D721Med (cell line): ENCODE measurements at regions not wholly inside any gene's neighbourhood (a gene's known extent, or its start where the extent isn't known, plus 50 kb on each side); places are given as distances from the start of the nearest gene placed in this dataset.
"Not testable (repeated sequence)": the region's sequence is repeated elsewhere in the genome, so short reads cannot be mapped to it uniquely, and the experiment has no call there.

Experiments
- DNase-seq: peaks from one replicate; pipeline ENCODE4 v3.0.0; 2011; ENCODE audit warnings: low spot score; ENCODE audit not compliant: insufficient read length
- FAIRE-seq: peaks from 2 replicates; lab custom pipeline; 2011; peaks lifted over from hg19 to GRCh38; lab: Jason Lieb, UNC
- CTCF ChIP-seq: IDR thresholded peaks from 2 replicates; pipeline ENCODE4 v1.5.1; 2012; ENCODE audit warnings: mild to moderate bottlenecking, control low read depth; ENCODE audit not compliant: insufficient read depth; ENCODE audit errors: missing control alignments

GRCh38 chr12:95358111-95359083, 115.6 kb upstream of the METAP2 start:
- TF ChIP-seq CTCF = no peak
- no peak for FAIRE-seq

DNA sequence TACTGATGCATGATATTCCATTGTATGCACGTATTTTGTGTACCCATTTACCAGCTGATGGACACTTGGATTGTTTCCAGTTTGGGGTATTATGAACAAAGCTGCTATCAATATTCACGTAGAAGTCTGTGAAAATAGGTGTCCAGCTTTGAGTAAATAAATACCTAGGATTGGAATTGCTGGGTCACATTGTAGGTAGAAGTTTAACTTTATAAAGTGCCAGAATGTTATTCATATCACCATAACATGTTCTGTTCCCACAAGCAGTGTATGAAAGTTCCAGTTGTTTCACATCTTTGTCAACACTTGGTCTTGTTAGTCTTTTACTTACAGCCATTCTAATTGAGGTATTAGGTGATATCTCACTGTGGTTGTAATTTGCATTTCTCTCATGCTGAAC, 108.0 kb upstream of the METAP2 start:
- no peak for DNase-seq
- no peak for FAIRE-seq
- no peak for TF ChIP-seq CTCF

More at GRCh38 chr12:95358111-95359083, 115.6 kb upstream of the METAP2 start:
- DNase-seq = no peak

DNA sequence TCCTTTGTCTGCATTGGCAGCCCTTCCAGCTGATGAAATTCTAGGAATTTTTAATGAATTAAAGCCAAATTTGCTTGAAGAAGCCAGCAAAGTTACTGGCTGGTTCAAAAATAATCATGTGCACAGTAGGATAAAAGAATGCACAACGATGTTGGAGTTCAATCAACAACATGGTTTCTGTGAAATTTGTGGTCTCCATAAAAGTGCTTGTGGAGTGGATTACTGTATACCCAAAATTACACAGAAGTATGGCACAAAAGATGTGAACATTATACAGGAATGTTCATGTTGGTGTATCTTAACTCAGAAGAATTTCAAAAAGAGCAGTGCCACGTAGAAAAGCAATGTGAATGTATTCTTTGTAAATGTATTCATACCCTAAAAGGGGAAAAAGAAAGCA, 105.0 kb upstream of the METAP2 start:
- DNase-seq (no peak), FAIRE-seq (no peak)
- no peak for TF ChIP-seq CTCF

GRCh38 chr12:95371571-95371970, 102.4 kb upstream of the METAP2 start:
- no peak for TF ChIP-seq CTCF
- no peak for FAIRE-seq

GRCh38 chr12:95379481-95379880, 94.5 kb upstream of the METAP2 start:
- FAIRE-seq, DNase-seq: not testable (repeated sequence)

More at GRCh38 chr12:95371571-95371970, 102.4 kb upstream of the METAP2 start:
- no peak for DNase-seq

- FAIRE-seq, DNase-seq: not testable (repeated sequence)
These were observed 93.6 kb upstream of the METAP2 start for GRCh38 chr12:95380334-95380733.

- TF ChIP-seq CTCF = no peak
- no peak for DNase-seq
- FAIRE-seq = no peak
These were observed 92.8 kb upstream of the METAP2 start for GRCh38 chr12:95380997-95381786.

DNA sequence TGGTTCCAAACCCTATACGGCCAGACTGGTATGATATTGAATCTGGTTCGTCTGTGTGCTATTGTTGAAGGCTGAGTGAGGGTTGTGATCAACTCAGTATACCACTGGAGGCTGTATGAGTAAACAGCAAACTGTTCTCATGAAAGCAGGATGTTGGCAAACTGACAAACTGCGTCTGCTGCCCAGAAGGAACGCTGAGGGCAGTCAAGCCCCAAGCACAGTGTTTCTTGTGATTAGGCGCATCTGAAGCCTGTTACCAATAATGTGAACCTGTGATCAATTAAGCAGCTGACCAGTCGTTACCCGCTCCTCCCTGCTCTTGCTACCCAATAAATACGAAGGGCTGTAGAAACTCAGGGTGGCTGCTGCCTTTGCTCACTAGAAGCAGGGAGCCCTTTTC, 90.0 kb upstream of the METAP2 start:
- not testable (repeated sequence) for FAIRE-seq

More for the DNA sequence above, 90.0 kb upstream of the METAP2 start:
- not testable (repeated sequence) for DNase-seq
